Transverse colon (tissue), 4 donors: ENCODE measurements at regions not wholly inside any gene's neighbourhood (a gene's known extent, or its start where the extent isn't known, plus 50 kb on each side); places are given as distances from the start of the nearest gene placed in this dataset.

Experiments used
- DNase-seq: peaks from one replicate; pipeline ENCODE4 v3.0.0-alpha.2; 2019
- H3K27ac ChIP-seq, 4 donors: fragments of 200-600 bp; sonication (generic); 2 replicates each; pipeline ENCODE4 v1.5.1; 2016 to 2018; ENCODE audit warnings: inconsistent platforms in 4 of 4
- H3K27me3 ChIP-seq: fragments of 200-600 bp; sonication (generic); 2 replicates; pipeline ENCODE4 v1.5.1; 2017; ENCODE audit warnings: inconsistent platforms
- H3K36me3 ChIP-seq, 4 donors: fragments of 200-600 bp; sonication (generic); 2 replicates each; pipeline ENCODE4 v1.5.1; 2017 to 2019; ENCODE audit warnings: inconsistent platforms in 4 of 4
- H3K4me1 ChIP-seq, 4 donors: fragments of 200-600 bp; sonication (generic); 2 replicates each; pipeline ENCODE4 v1.5.1; 2017 to 2020; ENCODE audit warnings: inconsistent platforms in 4 of 4
- H3K4me3 ChIP-seq, 4 donors: fragments of 200-600 bp; sonication (generic); 1 replicate in 1 of 4; 2 replicates in 3 of 4; pipeline versions ENCODE4 v1.5.1 to v1.6.1; 2017 to 2019; ENCODE audit warnings: inconsistent platforms in 4 of 4
- H3K9me3 ChIP-seq, 2 donors: fragments of 200-600 bp; sonication (generic); 2 replicates each; pipeline ENCODE4 v1.5.1; 2017 to 2019; ENCODE audit warnings: inconsistent platforms in 2 of 2
- CTCF ChIP-seq, 5 experiments: fragments of 200-600 bp in 3 of 5; fragments of 450-650 bp in 2 of 5; sonication (generic) in 3 of 5; IDR thresholded peaks; 1 replicate in 2 of 5; 2 replicates in 3 of 5; pipeline ENCODE4 v1.5.1; 2016 to 2017; ENCODE audit warnings: antibody characterized with exemption in 5 of 5, inconsistent platforms in 3 of 5, mild to moderate bottlenecking in 2 of 5, moderate library complexity in 1 of 5
- EP300 ChIP-seq: sonication (generic); formaldehyde crosslinking; IDR thresholded peaks from one replicate; pipeline ENCODE4 v1.6.1; 2017; ENCODE audit warnings: antibody characterized with exemption, low read depth
- POLR2A ChIP-seq: fragments of 450-650 bp; IDR thresholded peaks from one replicate; pipeline ENCODE4 v1.6.1; 2016; ENCODE audit warnings: antibody characterized with exemption, mild to moderate bottlenecking, moderate library complexity
- POLR2AphosphoS5 ChIP-seq, 3 donors: sonication (generic); formaldehyde crosslinking; IDR thresholded peaks; one replicate each; pipeline ENCODE4 v1.6.1; 2016; ENCODE audit warnings: antibody characterized with exemption in 3 of 3
- WGBS, 2 donors: methylation state at CpG; one replicate each; pipeline ENCODE4 v1.1.5; 2018; ENCODE audit warnings: low coverage in 1 of 2; 5-methylcytosine and 5-hydroxymethylcytosine counted together
- in situ Hi-C, 4 donors: fragments of 200-750 bp; cut with MboI; loops; one replicate each; pipeline versions ENCODE4 v1.15.0 to v1.15.1; 2017; ENCODE audit warnings: low sequenced_read_pairs in 3 of 4, low pct_ligation_motif_present in 1 of 4, low pct_unique_long_range_greater_than_20kb in 1 of 4
- intact Hi-C: fragments of 100-400 bp; cut with DNase I; formaldehyde crosslinking; loops from one replicate; pipeline ENCODE4 v1.15.1; 2023; ENCODE audit warnings: low total_unique reads

DNA sequence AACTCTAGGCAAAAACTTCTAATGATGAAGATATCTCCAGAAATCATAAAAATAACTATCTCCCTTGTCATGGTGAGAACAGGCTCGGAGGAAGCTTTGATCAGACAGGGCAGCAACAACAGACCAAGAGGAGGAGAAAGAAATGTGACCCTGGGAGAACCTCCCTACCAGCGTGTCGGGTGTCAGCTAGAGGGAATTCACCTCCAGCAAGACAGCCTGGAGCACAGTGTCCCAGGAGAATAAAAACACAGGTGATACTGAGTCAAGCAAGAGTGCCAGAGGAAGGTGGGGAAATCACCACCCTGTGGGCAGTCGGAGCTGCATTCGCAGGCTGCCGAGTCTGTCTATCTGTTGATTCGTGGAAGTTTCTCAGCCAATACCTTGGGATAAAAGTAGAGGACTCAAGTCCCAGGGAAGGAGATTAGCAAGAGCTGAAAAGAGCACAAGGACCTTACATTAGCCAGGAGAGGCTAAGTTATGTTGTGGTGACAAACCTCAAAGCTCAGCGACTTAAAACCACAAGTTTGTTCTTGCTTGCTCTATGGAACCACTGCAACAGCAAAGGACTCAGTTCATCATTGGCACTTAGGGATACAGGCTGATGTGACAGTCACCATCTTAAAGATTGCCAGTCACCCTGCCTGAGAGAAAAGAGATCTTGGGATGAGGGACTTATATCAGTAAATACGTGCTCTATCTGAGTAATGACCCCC lies 598.3 kb downstream of the CCDC171 start:
- intact Hi-C loops (no loop called here), in situ Hi-C loops (no loop called here)
- Histone ChIP-seq H3K4me3 (no peak overlapping the region), H3K9me3 (no peaks in the 10 kb centered on the region), H3K27me3 (no peaks in the 10 kb centered on the region), H3K36me3 (no peaks in the 10 kb centered on the region), H3K27ac (peak overlapping the region in 3 of 4 donors; percentile 24 to 68 (median 44)), H3K4me1 (peaks cover 0 to 4% (median 0%) of the 10 kb centered on the region in 4 donors)
- no peak for DNase-seq
- TF ChIP-seq POLR2A, result no peak
- no peak for TF ChIP-seq EP300
- TF ChIP-seq POLR2AphosphoS5 (IDR thresholded peaks at IDR 0.05), result no peak
- TF ChIP-seq CTCF (IDR thresholded peaks at IDR 0.05), result no peak
- 39 to 69% methylated on average over 3 to 9 of the region's 9 CpGs for WGBS, 2 donors

DNA sequence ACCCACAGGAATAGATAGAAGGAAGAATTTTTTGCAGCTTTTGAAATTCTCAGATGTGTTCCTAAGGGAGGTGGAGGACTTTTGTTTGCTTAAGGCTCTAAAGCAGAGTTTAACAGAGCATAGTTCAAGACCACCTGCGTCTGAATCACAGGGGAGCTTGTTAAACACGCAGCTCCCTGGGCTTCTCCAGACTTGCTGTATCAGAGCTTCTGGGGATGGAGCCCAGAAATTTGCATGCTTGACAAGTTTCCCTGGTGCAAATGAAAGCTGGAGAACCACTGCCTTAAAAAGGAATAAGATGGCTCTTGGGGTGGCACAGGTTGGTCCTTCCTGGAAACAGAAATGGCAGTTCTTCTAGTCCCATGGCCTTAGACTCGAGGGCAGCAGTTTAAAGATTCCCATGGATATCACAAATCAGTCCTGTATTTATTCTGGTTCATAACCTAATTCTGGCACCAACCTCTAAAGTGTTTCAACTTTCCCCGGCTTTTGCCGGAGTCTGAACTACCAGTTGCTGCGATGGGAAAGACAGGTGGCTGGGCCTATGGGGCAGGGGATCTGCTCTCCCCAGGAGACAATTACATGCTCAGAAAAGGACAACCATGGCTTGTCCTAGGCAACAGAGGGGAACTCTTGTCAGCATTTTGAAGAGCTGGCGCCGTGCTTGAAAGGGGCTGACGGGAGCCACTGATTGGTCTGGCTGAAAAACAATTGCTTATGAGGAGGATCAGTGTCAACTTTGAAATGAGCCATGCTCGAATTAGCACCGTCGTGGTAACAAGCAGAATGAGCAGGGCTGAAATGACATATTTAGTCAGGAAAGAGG lies 599.6 kb downstream of the CCDC171 start:
- in situ Hi-C loops (no loop called here), intact Hi-C loops (loop anchor here (1.0 kb wide), 1 partner anchor 43 kb away; no protein-coding TSS in a partner anchor)
- 71 to 73% methylated on average over 1 to 12 of the region's 12 CpGs for WGBS, 2 donors
- no peak for DNase-seq
- H3K4me1 ChIP-seq, result peaks cover 0 to 4% (median 0%) of the 10 kb centered on the region in 4 donors
- no peaks in the 10 kb centered on the region for H3K36me3 ChIP-seq
- H3K4me3 ChIP-seq, result no peak overlapping the region
- TF ChIP-seq POLR2AphosphoS5 (IDR thresholded peaks at IDR 0.05) (no peak), CTCF (IDR thresholded peaks at IDR 0.05) (no peak), EP300 (no peak), POLR2A (no peak)
- no peaks in the 10 kb centered on the region for H3K27me3 ChIP-seq
- H3K27ac ChIP-seq, result peak overlapping the region in 1 of 4 donors; percentile 59
- no peaks in the 10 kb centered on the region for H3K9me3 ChIP-seq

- H3K36me3 ChIP-seq, result no peaks in the 10 kb centered on the region
- intact Hi-C loops (no loop called here), in situ Hi-C loops (no loop called here)
- no peak for DNase-seq
- peaks cover 0 to 4% (median 0%) of the 10 kb centered on the region in 4 donors for H3K4me1 ChIP-seq
- WGBS, 2 donors, result 80 to 93% methylated on average over 7 to 11 of the region's 11 CpGs
- peak overlapping the region in 1 of 4 donors; percentile 59 for H3K27ac ChIP-seq
- H3K4me3 ChIP-seq, result no peak overlapping the region
- no peaks in the 10 kb centered on the region for H3K9me3 ChIP-seq
- H3K27me3 ChIP-seq, result no peaks in the 10 kb centered on the region
- TF ChIP-seq POLR2AphosphoS5 (IDR thresholded peaks at IDR 0.05) (no peak), POLR2A (no peak), CTCF (IDR thresholded peaks at IDR 0.05) (no peak), EP300 (no peak)
These were observed 600.4 kb downstream of the CCDC171 start for GRCh38 chr9:16153221-16153620.

GRCh38 chr9:16153741-16154140 lies 600.9 kb downstream of the CCDC171 start:
- Histone ChIP-seq H3K27me3 (no peaks in the 10 kb centered on the region), H3K9me3 (no peaks in the 10 kb centered on the region), H3K4me3 (no peak overlapping the region), H3K4me1 (peaks cover 0 to 4% (median 0%) of the 10 kb centered on the region in 4 donors), H3K36me3 (no peaks in the 10 kb centered on the region), H3K27ac (no peak overlapping the region)
- WGBS, 2 donors, result 78 to 85% methylated on average over 2 of the region's 2 CpGs
- in situ Hi-C loops, result no loop called here
- no peak for TF ChIP-seq POLR2AphosphoS5 (IDR thresholded peaks at IDR 0.05)
- no peak for TF ChIP-seq POLR2A
- TF ChIP-seq CTCF (IDR thresholded peaks at IDR 0.05), result no peak
- no peak for TF ChIP-seq EP300
- DNase-seq, result no peak
- intact Hi-C loops, result no loop called here
